AG04450 (cell line): ENCODE measurements at regions not wholly inside any gene's neighbourhood (a gene's known extent, or its start where the extent isn't known, plus 50 kb on each side); places are given as distances from the start of the nearest gene placed in this dataset.

Source experiments
- CTCF ChIA-PET: fragments of 300-600, 350-600 bp; formaldehyde crosslinking; extraction: SDS; loops from one replicate; lab custom pipeline; 2022; ENCODE audit warnings: antibody characterized with exemption, inconsistent platforms; lab: Charles Lee
- POLR2A ChIA-PET: fragments of 350-600 bp; formaldehyde crosslinking; extraction: SDS; loops from one replicate; lab custom pipeline; 2021; ENCODE audit warnings: antibody characterized with exemption, inconsistent platforms; lab: Yijun Ruan, JAX
- DNase-seq: peaks from one replicate; pipeline ENCODE4 v3.0.0-alpha.2; 2011; ENCODE audit warnings: low read depth, low spot score
- H3K27ac ChIP-seq: one replicate; pipeline ENCODE4 v1.5.1; 2012; ENCODE audit warnings: low read depth, low read length, control low read depth
- H3K27me3 ChIP-seq: one replicate; pipeline ENCODE4 v1.6.0; 2012; ENCODE audit warnings: low read length; ENCODE audit not compliant: control insufficient read depth, insufficient read depth
- H3K4me3 ChIP-seq: 2 replicates; pipeline ENCODE4 v1.5.1; 2011; ENCODE audit warnings: mild to moderate bottlenecking, low read depth, low read length, control low read depth
- H3K9me3 ChIP-seq: 2 replicates; pipeline ENCODE4 v1.5.1; 2012; ENCODE audit warnings: low read length; ENCODE audit not compliant: control insufficient read depth, insufficient read depth
- TF ChIP-seq, protein P1 (sequence below): IDR thresholded peaks from 2 replicates; pipeline ENCODE4 v1.5.1; 2011; ENCODE audit warnings: low read depth, low read length, control low read depth, inconsistent platforms

DNA sequence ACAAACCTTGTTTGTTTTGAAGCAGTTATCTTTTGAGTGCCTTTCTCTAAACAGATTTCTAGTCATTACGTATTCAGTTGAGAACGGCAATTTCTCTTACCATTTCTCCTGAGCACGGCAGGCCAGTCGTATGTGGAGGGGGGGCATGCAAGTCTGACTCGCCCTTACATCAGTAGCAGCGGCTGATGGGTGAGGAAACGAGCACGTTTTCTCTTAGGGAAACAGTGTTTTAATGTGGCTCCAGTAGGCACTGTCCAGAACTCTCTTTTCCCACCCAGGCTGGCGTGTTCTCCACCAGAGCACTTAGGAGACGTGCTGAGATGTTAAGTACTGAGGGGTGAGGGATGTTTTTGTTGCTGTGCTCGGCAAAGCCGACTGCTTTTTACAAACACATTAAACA lies 240.5 kb downstream of the STIM2 start:
- Histone ChIP-seq H3K27me3 (peaks cover 2% of the 10 kb centered on the region), H3K27ac (no peak overlapping the region), H3K4me3 (no peak overlapping the region), H3K9me3 (no peaks in the 10 kb centered on the region)
- TF ChIP-seq, protein P1, sequence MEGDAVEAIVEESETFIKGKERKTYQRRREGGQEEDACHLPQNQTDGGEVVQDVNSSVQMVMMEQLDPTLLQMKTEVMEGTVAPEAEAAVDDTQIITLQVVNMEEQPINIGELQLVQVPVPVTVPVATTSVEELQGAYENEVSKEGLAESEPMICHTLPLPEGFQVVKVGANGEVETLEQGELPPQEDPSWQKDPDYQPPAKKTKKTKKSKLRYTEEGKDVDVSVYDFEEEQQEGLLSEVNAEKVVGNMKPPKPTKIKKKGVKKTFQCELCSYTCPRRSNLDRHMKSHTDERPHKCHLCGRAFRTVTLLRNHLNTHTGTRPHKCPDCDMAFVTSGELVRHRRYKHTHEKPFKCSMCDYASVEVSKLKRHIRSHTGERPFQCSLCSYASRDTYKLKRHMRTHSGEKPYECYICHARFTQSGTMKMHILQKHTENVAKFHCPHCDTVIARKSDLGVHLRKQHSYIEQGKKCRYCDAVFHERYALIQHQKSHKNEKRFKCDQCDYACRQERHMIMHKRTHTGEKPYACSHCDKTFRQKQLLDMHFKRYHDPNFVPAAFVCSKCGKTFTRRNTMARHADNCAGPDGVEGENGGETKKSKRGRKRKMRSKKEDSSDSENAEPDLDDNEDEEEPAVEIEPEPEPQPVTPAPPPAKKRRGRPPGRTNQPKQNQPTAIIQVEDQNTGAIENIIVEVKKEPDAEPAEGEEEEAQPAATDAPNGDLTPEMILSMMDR, result no peak
- POLR2A ChIA-PET, result no interaction called here
- no peak for DNase-seq
- CTCF ChIA-PET, result no interaction called here

DNA sequence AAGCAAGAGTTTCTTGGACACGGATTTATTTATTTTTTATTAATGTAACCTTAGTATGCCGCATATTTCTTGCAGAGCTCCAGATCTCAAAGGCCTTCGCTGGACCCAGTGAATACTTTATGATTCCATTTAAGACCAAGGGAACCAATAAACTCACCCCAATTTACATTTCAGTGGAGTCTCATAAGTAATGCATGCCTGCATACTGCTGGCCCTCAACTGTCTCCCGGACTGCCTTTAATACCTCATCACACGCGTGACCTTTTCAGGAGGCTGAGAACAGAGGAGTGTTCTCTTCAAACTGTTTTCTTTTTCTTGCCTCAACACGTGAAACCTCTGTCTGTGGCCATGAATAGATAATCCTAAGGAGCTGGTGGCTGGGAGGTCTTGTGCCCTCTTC lies 240.9 kb downstream of the STIM2 start:
- CTCF ChIA-PET, result no interaction called here
- DNase-seq, result no peak

DNA sequence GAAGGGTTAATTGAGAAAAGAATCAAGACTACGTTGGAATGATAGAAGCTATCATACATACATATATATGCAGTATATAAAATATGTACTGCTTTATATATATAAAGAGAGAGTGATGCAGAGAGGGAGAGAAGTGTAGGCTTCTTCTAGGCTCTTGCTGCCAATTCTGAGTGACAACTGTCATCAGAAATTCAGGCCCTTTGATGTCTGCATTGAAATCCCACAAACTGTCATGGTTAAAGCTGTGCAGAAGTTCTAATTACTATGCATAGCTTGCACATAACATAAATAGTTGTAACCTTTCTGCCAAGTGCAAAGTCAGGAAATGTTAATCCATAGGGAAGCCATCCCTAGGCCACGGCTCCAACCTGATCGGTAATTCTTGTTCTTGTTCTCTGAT lies 251.0 kb downstream of the STIM2 start:
- POLR2A ChIA-PET, result no interaction called here

More for the DNA sequence above, 240.9 kb downstream of the STIM2 start:
- Histone ChIP-seq H3K27ac (no peak overlapping the region), H3K9me3 (no peaks in the 10 kb centered on the region), H3K27me3 (peaks cover 2% of the 10 kb centered on the region), H3K4me3 (no peak overlapping the region)
- POLR2A ChIA-PET, result no interaction called here
- TF ChIP-seq, protein P1, result no peak

DNA sequence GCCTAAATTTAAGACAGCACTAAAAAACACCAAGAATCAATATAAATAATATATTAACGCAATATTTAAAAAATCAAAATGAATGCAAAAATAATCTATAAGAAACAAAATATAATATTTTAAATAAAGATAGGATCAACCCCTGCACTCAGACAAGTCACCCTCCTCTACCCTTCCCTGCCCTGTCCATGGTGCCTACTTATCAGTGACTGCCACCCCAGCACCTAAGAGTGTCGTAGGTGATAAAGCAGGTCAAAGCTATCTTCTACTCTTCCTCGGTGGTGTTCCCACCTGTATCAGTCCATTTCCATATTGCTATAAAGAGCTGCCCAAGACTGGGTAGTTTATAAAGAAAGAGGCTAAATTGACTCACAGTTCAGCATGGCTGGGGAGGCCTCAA lies 251.9 kb downstream of the STIM2 start:
- Histone ChIP-seq H3K27me3 (no peaks in the 10 kb centered on the region), H3K27ac (no peak overlapping the region), H3K9me3 (no peaks in the 10 kb centered on the region; the same call in 1 of the 2 replicates), H3K4me3 (no peak overlapping the region)
- TF ChIP-seq, protein P1, result no peak
- no peak for DNase-seq
- POLR2A ChIA-PET, result no interaction called here
- CTCF ChIA-PET, result no interaction called here

More for the DNA sequence above, 251.0 kb downstream of the STIM2 start:
- TF ChIP-seq, protein P1, result no peak
- DNase-seq, result no peak
- no peak overlapping the region for H3K27ac ChIP-seq
- H3K9me3 ChIP-seq, result no peaks in the 10 kb centered on the region; the same call in 1 of the 2 replicates
- CTCF ChIA-PET, result no interaction called here
- H3K27me3 ChIP-seq, result no peaks in the 10 kb centered on the region
- no peak overlapping the region for H3K4me3 ChIP-seq

DNA sequence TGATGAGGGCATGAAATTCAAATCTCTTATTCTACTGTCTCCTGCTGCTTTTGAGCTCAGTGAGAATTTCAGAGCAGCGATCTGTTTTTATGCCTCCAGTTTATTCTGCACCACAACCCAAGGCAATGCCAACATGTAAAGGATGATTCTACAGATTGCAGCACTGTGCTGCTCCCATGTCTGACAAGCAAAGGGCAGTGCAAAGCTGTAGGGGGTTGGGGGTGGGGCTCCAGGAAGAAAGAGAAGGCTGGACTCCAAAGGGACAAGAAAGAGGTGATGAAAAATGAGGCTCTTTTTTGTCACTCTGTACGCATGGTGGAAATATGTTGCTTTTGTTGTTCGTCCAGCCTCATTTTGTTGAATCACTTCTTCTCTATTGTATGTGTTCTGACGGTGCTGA lies 254.6 kb downstream of the STIM2 start:
- DNase-seq, result no peak
- POLR2A ChIA-PET, result no interaction called here
- no peak overlapping the region for H3K27ac ChIP-seq
- no peaks in the 10 kb centered on the region; the same call in 1 of the 2 replicates for H3K9me3 ChIP-seq
- no peaks in the 10 kb centered on the region for H3K27me3 ChIP-seq
- TF ChIP-seq, protein P1, result no peak
- H3K4me3 ChIP-seq, result no peak overlapping the region
- CTCF ChIA-PET, result no interaction called here
